K562 (cell line): ENCODE measurements at regions not wholly inside any gene's neighbourhood (a gene's known extent, or its start where the extent isn't known, plus 50 kb on each side); places are given as distances from the start of the nearest gene placed in this dataset.

Experiments
- ATAC-seq: fragments of 200-7000 bp; cut with Tn5 transposase; 3 replicates; pipeline ENCODE4 v1.9.1; 2020; ENCODE audit warnings: moderate library complexity
- BruUV-seq: library from RNA; stranded (reverse); fragments of 400-500 nt; replicated peaks from 2 replicates; lab custom pipeline; 2021; lab: Mats Ljungman, UMichigan
- CTCF ChIA-PET: fragments of 300-600 bp; formaldehyde crosslinking; extraction: SDS; loops from one replicate; lab custom pipeline; 2021; ENCODE audit warnings: low intra/inter-chr PET ratio; lab: Yijun Ruan, JAX
- POLR2A ChIA-PET: fragments of 300-600, 350-650 bp; sonication (Branson Sonifier 250); formaldehyde crosslinking; extraction: SDS; loops from one replicate; lab custom pipeline; 2021; ENCODE audit warnings: antibody characterized with exemption, inconsistent platforms; lab: Yijun Ruan, JAX
- DNase-seq, 4 experiments: peaks; one replicate each; pipeline versions ENCODE4 v3.0.0 to v3.0.0-alpha.2; 2011 to 2018; ENCODE audit warnings: low spot score in 3 of 4, mixed read lengths in 3 of 4; ENCODE audit errors: extremely low read depth in 1 of 4
- FAIRE-seq: peaks from 2 replicates; lab custom pipeline; 2011; peaks lifted over from hg19 to GRCh38; lab: Jason Lieb, UNC
- H2AFZ ChIP-seq: 2 replicates; pipeline ENCODE4 v1.6.0; 2011; ENCODE audit warnings: low read depth, low read length, control low read depth, inconsistent platforms
- H3K27ac ChIP-seq: fragments of 200-600 bp; 3 replicates; pipeline ENCODE4 v1.8.0; 2011; ENCODE audit warnings: low read depth, mild to moderate bottlenecking, control low read depth, inconsistent platforms, low read length, moderate library complexity, mixed read lengths; ENCODE audit errors: extremely low read depth
- H3K27me3 ChIP-seq, 2 experiments: fragments of 300-600 bp in 1 of 2; 2 replicates in 1 of 2; 3 replicates in 1 of 2; pipeline versions ENCODE4 v1.6.0 to v1.8.0; 2011; ENCODE audit warnings: inconsistent platforms in 2 of 2, low read length in 2 of 2, mild to moderate bottlenecking in 1 of 2, mixed read lengths in 1 of 2, moderate library complexity in 1 of 2; ENCODE audit not compliant: control insufficient read depth in 2 of 2, insufficient read depth in 2 of 2
- H3K36me3 ChIP-seq: fragments of 300-600 bp; 3 replicates; pipeline ENCODE4 v1.8.0; 2011; ENCODE audit warnings: mild to moderate bottlenecking, low read length, inconsistent platforms; ENCODE audit not compliant: control insufficient read depth, insufficient read depth
- H3K4me1 ChIP-seq, 2 experiments: fragments of 200-600 bp in 1 of 2; replicated peaks in 1 of 2; 2 replicates in 1 of 2; 3 replicates in 1 of 2; pipeline versions ENCODE4 v1.5.1 to v1.8.0; 2011; ENCODE audit warnings: inconsistent platforms in 2 of 2, low read length in 2 of 2, mild to moderate bottlenecking in 1 of 2, mixed read lengths in 1 of 2, moderate library complexity in 1 of 2; ENCODE audit not compliant: control insufficient read depth in 2 of 2, insufficient read depth in 2 of 2
- H3K4me2 ChIP-seq: 2 replicates; pipeline ENCODE4 v1.6.1; 2011; ENCODE audit warnings: low read length, control low read depth, inconsistent platforms, mixed read lengths; ENCODE audit not compliant: insufficient read depth
- H3K4me3 ChIP-seq: fragments of 200-600 bp; sonication (generic), shearing (Covaris generic); 2 replicates; pipeline ENCODE4 v1.5.1; 2016; ENCODE audit warnings: control low read depth, inconsistent platforms
- H3K79me2 ChIP-seq: fragments of 200-600 bp; 3 replicates; pipeline ENCODE4 v1.8.0; 2011; ENCODE audit warnings: low read length, inconsistent platforms; ENCODE audit not compliant: control insufficient read depth, insufficient read depth
- H3K9ac ChIP-seq, 2 experiments: 2 replicates each; pipeline versions ENCODE4 v1.6.0 to v1.6.1; 2011; ENCODE audit warnings: low read depth in 2 of 2, low read length in 2 of 2, control low read depth in 1 of 2, inconsistent platforms in 1 of 2, mild to moderate bottlenecking in 1 of 2, mixed read lengths in 1 of 2; ENCODE audit not compliant: insufficient read depth in 1 of 2
- H3K9me1 ChIP-seq: one replicate; pipeline ENCODE4 v1.6.0; 2011; ENCODE audit warnings: inconsistent platforms, mild to moderate bottlenecking, low read length, moderate library complexity; ENCODE audit not compliant: control insufficient read depth, insufficient read depth
- H3K9me3 ChIP-seq: replicated peaks from 2 replicates; pipeline ENCODE4 v1.5.1; 2011; ENCODE audit warnings: low read depth, low read length, inconsistent platforms; ENCODE audit not compliant: control insufficient read depth, insufficient read depth
- H4K20me1 ChIP-seq: replicated peaks from 2 replicates; pipeline ENCODE4 v1.6.1; 2011; ENCODE audit warnings: low read length, inconsistent platforms, mixed read lengths; ENCODE audit not compliant: control insufficient read depth, insufficient read depth
- BRCA1 ChIP-seq, 2 experiments: fragments of 450-650 bp in 1 of 2; sonication (generic) in 1 of 2; formaldehyde crosslinking in 1 of 2; IDR thresholded peaks; 2 replicates each; pipeline versions ENCODE4 v1.5.0 to v1.6.1; 2017 to 2020; ENCODE audit warnings: mild to moderate bottlenecking in 1 of 2, missing genetic modification reagents in 1 of 2
- FOXA1 ChIP-seq: fragments of 450-650 bp; IDR thresholded peaks from 2 replicates; pipeline ENCODE4 v1.6.1; 2016; ENCODE audit warnings: mild to moderate bottlenecking, borderline replicate concordance
- SMARCE1 ChIP-seq: fragments of 450-650 bp; IDR thresholded peaks from 2 replicates; pipeline ENCODE4 v1.7.1; 2016; ENCODE audit warnings: mild to moderate bottlenecking
- SPI1 ChIP-seq: IDR thresholded peaks from 2 replicates; pipeline ENCODE4 v1.6.1; 2011; ENCODE audit warnings: low read depth, low read length, control low read depth, borderline replicate concordance
- ZNF224 ChIP-seq: sonication (generic); formaldehyde crosslinking; IDR thresholded peaks from 2 replicates; pipeline ENCODE4 v1.8.0; 2022; ENCODE audit warnings: mild to moderate bottlenecking, missing genetic modification reagents
- ZNF512 ChIP-seq: IDR thresholded peaks from 2 replicates; pipeline ENCODE4 v1.6.1; 2016; ENCODE audit warnings: missing genetic modification characterization, missing compliant biosample characterization
- ZNF589 ChIP-seq: fragments of 200-800 bp; sonication (Bioruptor generic); IDR thresholded peaks from 2 replicates; pipeline ENCODE4 v1.6.1; 2016; ENCODE audit warnings: low read depth, missing genetic modification characterization, missing compliant biosample characterization
- WGBS: fragments of 100-300 bp; shearing (Covaris generic); methylation state at CpG from one replicate; pipeline ENCODE4 v1.1.6; 2016; ENCODE audit warnings: low coverage, mixed read lengths; ENCODE audit not compliant: insufficient coverage; ENCODE audit errors: missing lambda C conversion rate; 5-methylcytosine and 5-hydroxymethylcytosine counted together
- in situ Hi-C: fragments of 300-500 bp; cut with MboI; formaldehyde crosslinking; loops from 4 replicates; pipeline ENCODE4 v1.15.0; 2018; ENCODE audit warnings: inconsistent platforms, mixed read lengths
- intact Hi-C: fragments of 100-400 bp; cut with micrococcal nuclease; formaldehyde crosslinking; loops from 2 replicates; pipeline ENCODE4 v1.14.2; 2022
- TF ChIP-seq, protein P1 (sequence below): sonication (generic); formaldehyde crosslinking; IDR thresholded peaks from 2 replicates; pipeline ENCODE4 v1.8.0; 2022; ENCODE audit warnings: mild to moderate bottlenecking, missing genetic modification reagents

DNA sequence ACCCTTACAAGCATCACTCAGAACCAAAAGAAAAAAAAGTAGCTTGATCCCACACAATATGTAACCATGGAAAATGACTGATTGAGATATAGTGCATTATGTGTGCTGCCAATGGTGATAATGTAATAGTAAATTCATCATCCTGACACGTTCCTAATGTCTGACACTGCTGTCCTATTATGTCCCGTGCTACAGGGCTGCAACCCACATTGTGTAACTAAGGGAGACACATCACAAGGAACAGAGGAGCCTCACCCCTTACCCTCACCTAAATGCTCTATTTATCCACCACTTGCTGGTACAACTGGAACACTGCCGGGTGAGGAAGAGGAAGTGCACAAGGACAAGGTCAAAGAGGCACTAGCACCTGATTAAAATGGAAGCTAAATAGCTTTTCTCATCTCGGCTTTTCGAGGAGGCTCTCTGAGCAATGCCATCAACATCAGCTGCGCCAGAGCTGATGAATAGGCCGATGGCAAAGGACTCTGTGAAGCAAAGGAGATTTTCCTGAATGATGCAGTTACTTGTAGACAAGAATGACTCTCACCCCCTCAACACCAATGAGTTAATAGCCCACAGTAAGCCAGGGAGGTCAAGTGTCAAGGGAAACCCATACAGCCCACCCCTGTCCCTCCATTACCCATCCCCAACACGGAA lies 181.6 kb downstream of the HNRNPD start:
- TF ChIP-seq, protein P1, sequence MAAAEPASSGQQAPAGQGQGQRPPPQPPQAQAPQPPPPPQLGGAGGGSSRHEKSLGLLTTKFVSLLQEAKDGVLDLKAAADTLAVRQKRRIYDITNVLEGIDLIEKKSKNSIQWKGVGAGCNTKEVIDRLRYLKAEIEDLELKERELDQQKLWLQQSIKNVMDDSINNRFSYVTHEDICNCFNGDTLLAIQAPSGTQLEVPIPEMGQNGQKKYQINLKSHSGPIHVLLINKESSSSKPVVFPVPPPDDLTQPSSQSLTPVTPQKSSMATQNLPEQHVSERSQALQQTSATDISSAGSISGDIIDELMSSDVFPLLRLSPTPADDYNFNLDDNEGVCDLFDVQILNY (CRISPR knock-in tag), result no peak
- TF ChIP-seq ZNF224 (CRISPR knock-in tag), result no peak
- no peak for TF ChIP-seq BRCA1 (IDR thresholded peaks at IDR 0.05)
- no peak for TF ChIP-seq BRCA1 (CRISPR knock-in tag; IDR thresholded peaks at IDR 0.05)
- TF ChIP-seq ZNF589 (CRISPR knock-in tag), result no peak
- no peak for TF ChIP-seq SMARCE1
- no peak for TF ChIP-seq ZNF512 (tag)
- no peak for TF ChIP-seq FOXA1
- TF ChIP-seq SPI1, result peak; percentile 66; the same call in 1 of the 2 replicates
- Histone ChIP-seq H2AFZ (no peak overlapping the region), H3K9me1 (no peaks in the 10 kb centered on the region), H4K20me1 (no peaks in the 10 kb centered on the region), H3K9ac (no peak overlapping the region), H3K4me1 (no peaks in the 10 kb centered on the region), H3K9me3 (no peaks in the 10 kb centered on the region), H3K27ac (no peak overlapping the region), H3K79me2 (no peaks in the 10 kb centered on the region), H3K36me3 (no peaks in the 10 kb centered on the region), H3K4me2 (no peak overlapping the region), H3K4me3 (no peak overlapping the region), H3K27me3 (no peaks in the 10 kb centered on the region)
- FAIRE-seq, result no peak
- WGBS, result 0% methylated on average over 8 of the region's 8 CpGs
- DNase-seq, result no peak
- no peak for ATAC-seq
- intact Hi-C loops (no loop called here), in situ Hi-C loops (no loop called here)
- ChIA-PET CTCF (no interaction called here), POLR2A (interaction anchor here (0.7 kb wide), 1 partner anchor 59 kb away, joined by 3 read pairs; no protein-coding TSS in a partner anchor)
- no TSS peak for BruUV-seq
